NCI-H82 (cell line): ENCODE measurements at regions not wholly inside any gene's neighbourhood (a gene's known extent, or its start where the extent isn't known, plus 50 kb on each side); places are given as distances from the start of the nearest gene placed in this dataset.

Experiments
- DNase-seq: peaks from one replicate; lab custom pipeline; 2025; lab: John Stamatoyannopoulos, UW

GRCh38 chr12:115583591-115583990, 693.9 kb downstream of the MED13L start:
- no peak for DNase-seq

DNA sequence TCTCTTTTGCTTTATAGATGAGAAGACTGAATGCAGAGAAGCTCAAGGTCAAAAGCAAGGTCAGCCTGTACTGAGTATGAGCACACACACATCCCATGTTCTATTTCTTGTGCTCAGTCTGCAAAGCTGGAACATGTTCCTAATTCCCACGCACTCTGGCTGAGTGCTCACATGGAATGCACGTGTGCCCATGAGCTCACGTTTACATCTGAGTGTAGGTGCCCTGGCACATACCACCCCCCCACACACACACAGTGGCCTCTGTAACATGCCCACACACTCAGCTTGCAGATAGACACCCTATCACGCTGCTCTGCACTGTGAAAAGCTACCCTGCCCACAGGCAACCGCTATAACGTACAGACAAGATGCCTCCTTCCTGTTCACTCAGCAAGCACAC, 700.1 kb downstream of the MED13L start:
- DNase-seq: no peak

DNA sequence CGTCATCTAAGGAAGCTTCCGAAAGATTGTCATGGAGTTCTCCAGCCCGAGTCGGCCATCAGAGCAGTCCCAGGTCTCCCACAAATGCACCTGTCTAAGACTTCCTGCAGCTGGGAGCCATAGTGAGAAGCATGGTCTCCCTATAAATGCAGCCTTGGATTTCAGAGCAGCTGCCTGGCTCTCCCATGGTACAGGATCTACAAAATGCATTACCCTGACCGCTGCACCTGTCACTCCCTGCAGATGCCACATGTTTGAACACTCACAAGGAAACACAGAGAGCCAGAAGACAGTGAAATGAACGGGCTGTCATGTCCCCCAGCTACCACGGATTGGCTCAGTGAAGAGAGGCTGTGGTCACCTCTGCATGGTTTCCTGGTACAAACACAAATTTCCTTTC, 702.7 kb downstream of the MED13L start:
- peak; percentile 20 for DNase-seq

DNA sequence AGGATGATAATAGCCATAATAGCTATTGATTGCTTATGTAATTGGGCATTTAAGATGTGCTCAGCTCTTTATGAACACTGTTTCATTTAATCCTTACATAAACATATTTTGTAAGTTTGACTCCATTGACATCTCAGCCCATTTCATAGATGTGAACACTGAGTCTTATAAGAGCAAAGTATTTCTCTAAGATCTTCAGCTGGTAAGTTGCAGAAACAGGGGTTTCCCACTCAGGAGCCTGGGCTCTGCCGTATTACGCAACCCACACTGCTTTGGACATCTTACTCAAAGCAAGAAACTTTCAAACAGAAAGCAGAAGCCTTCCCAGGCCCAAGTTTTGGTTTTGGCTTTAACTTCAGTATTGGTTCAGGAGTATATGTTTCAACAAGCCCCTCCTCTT, 705.1 kb downstream of the MED13L start:
- DNase-seq: no peak

GRCh38 chr12:115571446-115571845, 706.0 kb downstream of the MED13L start:
- DNase-seq: no peak

DNA sequence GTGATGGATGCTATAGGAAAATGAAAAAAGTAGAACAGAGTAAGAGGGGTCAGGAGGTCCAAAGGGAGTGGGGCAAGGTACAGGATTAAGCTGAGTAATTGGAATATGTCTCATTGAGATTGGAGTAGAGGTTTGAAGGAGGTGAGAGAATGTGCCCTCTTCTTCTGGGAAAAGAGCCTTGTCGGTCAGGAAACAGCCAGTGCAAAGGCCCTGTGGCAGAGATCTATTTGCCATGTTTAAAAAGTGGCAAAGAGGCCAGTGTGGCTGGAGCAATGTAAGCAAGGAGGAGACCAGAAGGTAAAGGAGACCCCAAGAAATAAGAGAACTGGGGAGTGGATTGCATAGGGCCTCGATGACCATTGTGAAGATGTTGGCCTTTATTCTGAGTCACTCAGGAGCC, 706.5 kb downstream of the MED13L start:
- DNase-seq: no peak

DNA sequence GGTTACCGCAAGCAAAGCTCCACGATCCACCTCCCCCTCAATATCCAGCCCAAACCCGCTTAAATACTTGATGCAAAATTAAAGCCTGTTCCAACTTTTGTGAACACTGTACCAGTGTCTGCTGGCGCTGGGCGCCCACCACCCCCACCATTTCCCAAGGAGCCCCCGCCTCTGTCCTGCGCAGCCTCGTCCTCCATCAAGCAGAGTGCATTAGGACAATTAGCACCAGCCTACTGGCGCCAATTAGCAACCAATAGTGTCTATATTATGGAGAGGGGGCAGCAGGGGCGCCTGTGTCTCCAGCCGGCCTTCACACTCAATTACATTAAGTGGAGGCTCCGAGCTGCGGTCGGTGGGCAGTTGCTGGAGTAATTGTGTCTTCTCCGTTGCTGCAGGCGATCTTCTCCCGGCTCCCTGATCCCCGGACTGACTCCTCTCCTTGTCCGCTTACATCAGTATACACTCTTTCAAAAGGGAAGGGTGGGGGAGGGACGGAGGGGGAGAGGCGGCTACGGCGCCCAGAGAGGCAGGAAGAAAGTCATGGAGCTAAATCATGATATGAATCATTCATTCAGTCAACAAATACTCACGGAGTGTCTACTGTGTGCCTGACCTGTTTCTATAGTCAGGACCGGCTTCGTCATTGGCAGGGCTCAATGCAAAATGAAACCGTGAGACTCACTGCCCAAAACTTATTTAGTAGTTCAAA, 707.3 kb downstream of the MED13L start:
- DNase-seq: peak; percentile 90

DNA sequence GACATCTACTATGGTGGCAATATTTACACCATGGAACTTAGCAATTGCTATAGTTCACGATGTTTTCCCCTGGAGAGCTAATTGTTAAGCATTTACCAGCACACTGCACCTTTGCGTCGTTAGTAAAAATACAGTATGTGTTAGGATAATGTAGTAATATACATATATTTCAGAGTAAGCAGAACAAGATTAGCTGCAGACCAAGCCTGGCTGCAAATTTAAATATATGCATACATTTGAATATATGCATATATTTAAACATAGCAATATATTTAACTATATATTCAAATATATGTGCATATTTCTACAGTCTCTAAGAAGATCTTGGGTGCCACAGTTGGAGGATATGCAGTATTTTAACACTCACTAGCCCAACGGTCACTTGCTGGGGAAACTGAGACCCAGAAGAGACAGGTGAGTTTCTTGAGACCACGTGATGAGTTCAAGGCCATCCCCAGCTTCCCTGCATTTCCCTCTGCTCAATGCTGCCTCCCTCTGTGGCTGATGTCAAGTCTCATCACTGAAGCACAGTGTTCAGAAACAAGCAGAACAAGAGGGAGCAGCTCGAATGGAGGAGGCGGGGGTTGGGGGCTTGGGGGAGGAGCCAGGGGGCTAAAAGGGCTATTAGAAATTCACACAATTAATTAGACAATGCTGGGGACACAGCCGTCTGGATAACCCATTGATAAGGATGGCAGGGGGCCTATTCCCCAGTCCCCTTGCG, 708.0 kb downstream of the MED13L start:
- peak; percentile 80 for DNase-seq

DNA sequence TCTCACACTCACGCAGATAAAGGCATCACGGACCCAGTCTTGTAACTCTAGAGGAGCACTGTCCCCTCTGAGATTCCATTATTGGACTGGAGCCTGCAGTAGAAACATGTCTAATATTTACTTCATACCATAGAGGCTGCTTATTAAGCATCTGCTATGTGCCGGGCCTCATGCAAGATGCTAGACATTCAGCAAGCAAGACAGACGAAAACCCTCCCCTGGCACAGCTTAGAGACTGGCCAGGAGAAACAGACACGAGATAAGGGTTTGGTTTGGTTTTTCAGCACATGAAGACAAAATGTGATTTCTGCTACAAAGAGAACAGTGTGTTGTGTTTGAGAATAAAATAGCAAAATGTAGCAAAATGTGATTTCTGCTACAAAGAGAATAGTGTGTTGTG, 719.2 kb downstream of the MED13L start:
- no peak for DNase-seq

DNA sequence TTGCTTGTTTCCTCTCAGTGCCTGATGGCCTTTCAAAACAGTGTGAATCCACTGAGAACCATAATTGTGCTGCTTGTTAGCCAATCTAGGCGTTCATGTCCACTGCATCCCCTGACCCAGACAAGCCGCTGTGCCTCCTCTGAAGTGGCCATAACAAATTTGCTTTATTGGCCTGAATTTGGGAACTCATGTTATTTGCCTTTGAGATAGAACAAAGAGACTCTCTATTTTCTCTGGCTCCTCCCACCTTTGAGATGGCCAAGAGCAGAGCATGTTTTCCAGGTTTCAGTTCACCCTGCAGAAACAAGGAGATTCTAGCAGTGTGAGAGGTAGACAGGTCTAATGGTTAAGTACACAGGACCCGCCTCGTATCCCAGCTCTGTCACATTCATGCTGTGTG, 723.9 kb downstream of the MED13L start:
- DNase-seq: no peak

GRCh38 chr12:115543269-115543668, 734.2 kb downstream of the MED13L start:
- DNase-seq: no peak

DNA sequence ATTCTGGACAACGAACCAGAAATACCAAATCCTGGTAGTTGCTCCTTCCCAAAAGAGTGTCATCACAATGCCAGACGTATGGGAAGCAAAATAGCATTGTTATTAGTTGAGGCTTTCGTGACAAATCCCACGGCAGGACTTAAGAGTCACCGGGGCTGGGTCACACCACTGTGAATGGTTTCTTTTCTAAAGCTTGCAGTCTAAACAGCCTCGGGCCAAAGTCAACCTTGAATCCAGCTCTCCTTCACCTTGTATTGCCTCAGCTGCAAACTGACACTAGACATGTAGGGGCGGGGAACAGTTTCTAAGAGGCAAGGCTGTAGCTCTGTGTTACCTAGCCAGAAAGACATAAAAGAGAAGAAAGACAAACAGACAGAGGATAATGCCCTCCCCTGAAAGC, 734.8 kb downstream of the MED13L start:
- DNase-seq: no peak

GRCh38 chr12:115541891-115542421, 735.5 kb downstream of the MED13L start:
- DNase-seq: no peak

- no peak for DNase-seq
These were observed 749.0 kb downstream of the MED13L start for GRCh38 chr12:115528466-115528865.

- DNase-seq: no peak
These were observed 755.6 kb downstream of the MED13L start for GRCh38 chr12:115521771-115522409.

DNA sequence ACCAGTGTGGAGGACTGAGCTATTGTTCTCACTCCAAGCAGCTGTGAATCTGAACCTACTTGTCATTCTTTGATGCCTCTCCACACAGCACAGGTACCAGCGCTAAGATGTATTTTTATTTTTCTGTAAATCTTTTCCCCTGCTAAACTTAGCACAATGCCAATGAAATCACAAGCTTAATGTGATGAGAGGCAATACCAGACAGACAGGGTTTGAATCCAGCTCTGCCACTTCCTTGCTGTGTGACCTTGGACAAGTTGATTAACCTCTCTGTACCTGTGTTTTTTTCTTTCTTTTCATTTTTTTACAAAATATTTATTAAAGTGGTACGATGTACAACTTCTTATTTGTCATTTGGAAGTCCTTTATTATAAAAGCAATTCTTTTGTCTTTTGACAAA, 757.6 kb downstream of the MED13L start:
- DNase-seq: no peak

GRCh38 chr12:115519359-115519758, 758.1 kb downstream of the MED13L start:
- no peak for DNase-seq

DNA sequence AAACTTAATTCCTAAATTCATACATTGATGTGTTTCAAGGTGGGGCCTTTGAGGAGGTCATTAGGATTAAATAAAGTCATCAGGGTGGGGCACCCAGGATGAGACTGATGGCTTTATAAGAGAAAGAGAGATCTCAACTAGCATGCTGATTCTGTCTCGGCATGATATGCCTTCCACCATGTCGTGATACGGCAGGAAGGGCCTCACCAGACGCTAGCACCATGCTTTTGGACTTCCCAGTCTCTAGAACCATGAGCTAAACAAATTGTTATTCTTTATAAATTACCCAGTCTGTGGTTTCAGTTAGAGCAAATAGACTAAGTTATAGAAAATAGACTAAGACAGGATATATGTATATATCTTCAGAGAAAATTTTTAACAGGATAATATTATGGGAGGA, 759.6 kb downstream of the MED13L start:
- DNase-seq: no peak

GRCh38 chr12:115511986-115512711, 765.3 kb downstream of the MED13L start:
- no peak for DNase-seq

- DNase-seq: no peak
These were observed 766.2 kb downstream of the MED13L start for GRCh38 chr12:115511305-115511704.

DNA sequence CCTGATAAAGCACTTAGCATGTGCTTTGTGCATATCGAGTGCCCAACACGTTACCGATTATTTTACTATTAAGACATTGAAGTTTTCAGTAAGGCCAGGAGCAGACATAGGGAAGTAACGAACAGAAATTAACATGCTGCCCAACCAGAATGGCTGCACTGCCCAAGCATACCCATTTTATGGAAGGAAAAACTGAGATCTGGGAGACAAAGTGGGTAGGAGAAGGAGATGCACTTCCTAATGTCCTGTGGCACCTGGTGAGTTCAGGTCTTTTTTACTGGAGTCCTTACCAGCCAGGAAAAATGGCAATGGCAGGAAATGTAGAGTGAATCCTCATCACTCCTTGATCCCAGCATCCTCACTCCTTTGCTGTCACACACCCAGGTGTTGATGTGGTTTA, 768.5 kb downstream of the MED13L start:
- DNase-seq: no peak

GRCh38 chr12:115507951-115508722, 769.4 kb downstream of the MED13L start:
- DNase-seq: no peak
